SK-N-SH (cell line): ENCODE measurements at regions not wholly inside any gene's neighbourhood (a gene's known extent, or its start where the extent isn't known, plus 50 kb on each side); places are given as distances from the start of the nearest gene placed in this dataset.

Experiments used
- EP300 ChIP-seq, 2 experiments: IDR thresholded peaks; 2 replicates each; pipeline versions ENCODE4 v1.4.0 to v1.6.1; 2012; ENCODE audit warnings: borderline replicate concordance in 1 of 2, low read depth in 1 of 2, low read length in 1 of 2
- EZH2phosphoT487 ChIP-seq: fragments of 200-600 bp; sonication (generic); IDR thresholded peaks from 2 replicates; pipeline ENCODE4 v1.6.1; 2017; ENCODE audit warnings: low read depth, mixed run types, mild to moderate bottlenecking, antibody characterized with exemption, moderate library complexity, borderline replicate concordance
- FOXJ3 ChIP-seq: sonication (generic); formaldehyde crosslinking; IDR thresholded peaks from 2 replicates; pipeline ENCODE4 v1.5.1; 2020; ENCODE audit warnings: mild to moderate bottlenecking, missing genetic modification reagents
- FOXM1 ChIP-seq: IDR thresholded peaks from 2 replicates; pipeline ENCODE4 v1.4.0; 2012; ENCODE audit warnings: low read depth, mild to moderate bottlenecking
- GABPA ChIP-seq: IDR thresholded peaks from 2 replicates; pipeline ENCODE4 v1.4.0; 2012; ENCODE audit warnings: low read depth, mild to moderate bottlenecking
- JUND ChIP-seq: IDR thresholded peaks from 2 replicates; pipeline ENCODE4 v1.4.0; 2012
- MEF2A ChIP-seq: IDR thresholded peaks from 2 replicates; pipeline ENCODE4 v1.4.0; 2012; ENCODE audit warnings: low read depth, borderline replicate concordance
- POLR2AphosphoS5 ChIP-seq: IDR thresholded peaks from 2 replicates; pipeline ENCODE4 v1.6.1; 2012; ENCODE audit warnings: low read depth, low read length
- RFX5 ChIP-seq: IDR thresholded peaks from 2 replicates; pipeline ENCODE4 v1.6.1; 2012; ENCODE audit warnings: mild to moderate bottlenecking, improper control_type of control experiment, low read length
- TF ChIP-seq, protein P1 (sequence below): fragments of 200-600 bp; sonication (generic); IDR thresholded peaks from 2 replicates; pipeline ENCODE4 v1.6.1; 2017; ENCODE audit warnings: antibody characterized with exemption, mild to moderate bottlenecking, moderate library complexity
- TF ChIP-seq, protein P2 (sequence below): fragments of 150-350 bp; IDR thresholded peaks from 2 replicates; pipeline ENCODE4 v1.6.1; 2017; ENCODE audit warnings: antibody characterized with exemption, low read length, low read depth, borderline replicate concordance
- TF ChIP-seq, protein P3 (sequence below): IDR thresholded peaks from 2 replicates; pipeline ENCODE4 v1.6.1; 2012; ENCODE audit warnings: mild to moderate bottlenecking, low read depth, low read length, moderate library complexity

DNA sequence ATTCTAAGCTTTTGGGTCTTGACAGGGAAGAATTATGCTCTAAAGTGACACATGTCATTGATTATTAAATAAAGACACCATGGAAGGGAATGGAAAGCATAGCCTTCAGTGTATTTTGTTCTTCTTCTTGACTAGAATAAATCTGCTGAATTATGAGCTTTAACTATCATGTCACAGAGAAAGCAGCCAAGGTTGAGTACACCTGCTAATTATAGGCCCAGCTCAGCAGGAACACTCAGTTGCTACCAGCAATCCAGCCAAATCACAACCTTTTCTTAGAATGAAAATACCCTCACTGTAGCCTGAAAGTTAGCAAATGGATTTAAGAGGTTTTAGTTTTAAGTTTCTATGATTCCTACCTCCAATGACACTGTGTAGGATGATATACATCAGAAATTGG, 225.3 kb upstream of the RHOBTB1 start:
- no peak for TF ChIP-seq MEF2A
- TF ChIP-seq, protein P1, sequence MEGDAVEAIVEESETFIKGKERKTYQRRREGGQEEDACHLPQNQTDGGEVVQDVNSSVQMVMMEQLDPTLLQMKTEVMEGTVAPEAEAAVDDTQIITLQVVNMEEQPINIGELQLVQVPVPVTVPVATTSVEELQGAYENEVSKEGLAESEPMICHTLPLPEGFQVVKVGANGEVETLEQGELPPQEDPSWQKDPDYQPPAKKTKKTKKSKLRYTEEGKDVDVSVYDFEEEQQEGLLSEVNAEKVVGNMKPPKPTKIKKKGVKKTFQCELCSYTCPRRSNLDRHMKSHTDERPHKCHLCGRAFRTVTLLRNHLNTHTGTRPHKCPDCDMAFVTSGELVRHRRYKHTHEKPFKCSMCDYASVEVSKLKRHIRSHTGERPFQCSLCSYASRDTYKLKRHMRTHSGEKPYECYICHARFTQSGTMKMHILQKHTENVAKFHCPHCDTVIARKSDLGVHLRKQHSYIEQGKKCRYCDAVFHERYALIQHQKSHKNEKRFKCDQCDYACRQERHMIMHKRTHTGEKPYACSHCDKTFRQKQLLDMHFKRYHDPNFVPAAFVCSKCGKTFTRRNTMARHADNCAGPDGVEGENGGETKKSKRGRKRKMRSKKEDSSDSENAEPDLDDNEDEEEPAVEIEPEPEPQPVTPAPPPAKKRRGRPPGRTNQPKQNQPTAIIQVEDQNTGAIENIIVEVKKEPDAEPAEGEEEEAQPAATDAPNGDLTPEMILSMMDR = no peak
- TF ChIP-seq, protein P2, sequence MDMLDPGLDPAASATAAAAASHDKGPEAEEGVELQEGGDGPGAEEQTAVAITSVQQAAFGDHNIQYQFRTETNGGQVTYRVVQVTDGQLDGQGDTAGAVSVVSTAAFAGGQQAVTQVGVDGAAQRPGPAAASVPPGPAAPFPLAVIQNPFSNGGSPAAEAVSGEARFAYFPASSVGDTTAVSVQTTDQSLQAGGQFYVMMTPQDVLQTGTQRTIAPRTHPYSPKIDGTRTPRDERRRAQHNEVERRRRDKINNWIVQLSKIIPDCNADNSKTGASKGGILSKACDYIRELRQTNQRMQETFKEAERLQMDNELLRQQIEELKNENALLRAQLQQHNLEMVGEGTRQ = no peak
- TF ChIP-seq, protein P3, sequence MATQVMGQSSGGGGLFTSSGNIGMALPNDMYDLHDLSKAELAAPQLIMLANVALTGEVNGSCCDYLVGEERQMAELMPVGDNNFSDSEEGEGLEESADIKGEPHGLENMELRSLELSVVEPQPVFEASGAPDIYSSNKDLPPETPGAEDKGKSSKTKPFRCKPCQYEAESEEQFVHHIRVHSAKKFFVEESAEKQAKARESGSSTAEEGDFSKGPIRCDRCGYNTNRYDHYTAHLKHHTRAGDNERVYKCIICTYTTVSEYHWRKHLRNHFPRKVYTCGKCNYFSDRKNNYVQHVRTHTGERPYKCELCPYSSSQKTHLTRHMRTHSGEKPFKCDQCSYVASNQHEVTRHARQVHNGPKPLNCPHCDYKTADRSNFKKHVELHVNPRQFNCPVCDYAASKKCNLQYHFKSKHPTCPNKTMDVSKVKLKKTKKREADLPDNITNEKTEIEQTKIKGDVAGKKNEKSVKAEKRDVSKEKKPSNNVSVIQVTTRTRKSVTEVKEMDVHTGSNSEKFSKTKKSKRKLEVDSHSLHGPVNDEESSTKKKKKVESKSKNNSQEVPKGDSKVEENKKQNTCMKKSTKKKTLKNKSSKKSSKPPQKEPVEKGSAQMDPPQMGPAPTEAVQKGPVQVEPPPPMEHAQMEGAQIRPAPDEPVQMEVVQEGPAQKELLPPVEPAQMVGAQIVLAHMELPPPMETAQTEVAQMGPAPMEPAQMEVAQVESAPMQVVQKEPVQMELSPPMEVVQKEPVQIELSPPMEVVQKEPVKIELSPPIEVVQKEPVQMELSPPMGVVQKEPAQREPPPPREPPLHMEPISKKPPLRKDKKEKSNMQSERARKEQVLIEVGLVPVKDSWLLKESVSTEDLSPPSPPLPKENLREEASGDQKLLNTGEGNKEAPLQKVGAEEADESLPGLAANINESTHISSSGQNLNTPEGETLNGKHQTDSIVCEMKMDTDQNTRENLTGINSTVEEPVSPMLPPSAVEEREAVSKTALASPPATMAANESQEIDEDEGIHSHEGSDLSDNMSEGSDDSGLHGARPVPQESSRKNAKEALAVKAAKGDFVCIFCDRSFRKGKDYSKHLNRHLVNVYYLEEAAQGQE = no peak
- TF ChIP-seq FOXJ3 (CRISPR knock-in tag) = no peak
- TF ChIP-seq POLR2AphosphoS5 = no peak
- TF ChIP-seq RFX5 = no peak
- TF ChIP-seq EZH2phosphoT487 = no peak
- TF ChIP-seq JUND = no peak
- no peak for TF ChIP-seq FOXM1
- no peak for TF ChIP-seq EP300 (IDR thresholded peaks at IDR 0.05; ENCODE audit: borderline replicate concordance in 1 of 2, low read depth in 1 of 2, low read length in 1 of 2)
- no peak for TF ChIP-seq GABPA
